Thyroid gland (tissue), 4 donors: ENCODE measurements at regions not wholly inside any gene's neighbourhood (a gene's known extent, or its start where the extent isn't known, plus 50 kb on each side); places are given as distances from the start of the nearest gene placed in this dataset.

Experiments
- CTCF ChIP-seq, 6 experiments: fragments of 200-600 bp in 3 of 6; fragments of 450-650 bp in 3 of 6; sonication (generic) in 3 of 6; IDR thresholded peaks; one replicate each; pipeline ENCODE4 v1.5.1; 2016 to 2019; ENCODE audit warnings: antibody characterized with exemption in 6 of 6, mild to moderate bottlenecking in 2 of 6, inconsistent platforms in 1 of 6, moderate library complexity in 1 of 6
- POLR2A ChIP-seq, 2 donors: fragments of 450-650 bp; IDR thresholded peaks; one replicate each; pipeline ENCODE4 v1.6.1; 2017; ENCODE audit warnings: antibody characterized with exemption in 2 of 2, mild to moderate bottlenecking in 2 of 2, moderate library complexity in 1 of 2

GRCh38 chr17:79374807-79375206 lies 236.0 kb downstream of the RBFOX3 start:
- TF ChIP-seq POLR2A (IDR thresholded peaks at IDR 0.05) (no peak), CTCF (IDR thresholded peaks at IDR 0.05) (no peak)
